Activated CD4-positive, CD25-positive, alpha-beta regulatory T cell (primary cell): ENCODE measurements at regions not wholly inside any gene's neighbourhood (a gene's known extent, or its start where the extent isn't known, plus 50 kb on each side); places are given as distances from the start of the nearest gene placed in this dataset.
"Not testable (repeated sequence)": the region's sequence is repeated elsewhere in the genome, so short reads cannot be mapped to it uniquely, and the experiment has no call there.

Source experiments
- DNase-seq, 4 experiments: peaks; one replicate each; lab custom pipeline; 2025; lab: John Stamatoyannopoulos, UW

DNA sequence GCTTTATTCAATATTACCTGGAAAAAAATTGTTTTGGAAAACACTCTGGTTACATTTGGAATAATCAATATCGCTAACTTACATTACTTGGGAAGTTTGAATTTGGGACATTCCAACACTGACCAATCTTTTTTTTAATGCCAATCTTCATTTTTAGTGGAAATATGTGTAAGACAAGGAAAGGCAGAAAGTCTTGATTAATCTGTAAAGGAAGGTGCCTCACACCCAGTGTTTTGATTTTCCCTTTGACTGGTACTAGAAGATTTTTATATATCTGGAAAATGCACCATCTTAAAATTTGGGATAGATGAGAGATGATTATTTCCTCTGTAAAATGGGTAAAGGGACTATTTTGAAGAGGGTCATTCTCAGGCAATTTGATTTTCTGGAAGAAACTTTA is 879.2 kb upstream of the ZEB2 start:
- DNase-seq = no peak

DNA sequence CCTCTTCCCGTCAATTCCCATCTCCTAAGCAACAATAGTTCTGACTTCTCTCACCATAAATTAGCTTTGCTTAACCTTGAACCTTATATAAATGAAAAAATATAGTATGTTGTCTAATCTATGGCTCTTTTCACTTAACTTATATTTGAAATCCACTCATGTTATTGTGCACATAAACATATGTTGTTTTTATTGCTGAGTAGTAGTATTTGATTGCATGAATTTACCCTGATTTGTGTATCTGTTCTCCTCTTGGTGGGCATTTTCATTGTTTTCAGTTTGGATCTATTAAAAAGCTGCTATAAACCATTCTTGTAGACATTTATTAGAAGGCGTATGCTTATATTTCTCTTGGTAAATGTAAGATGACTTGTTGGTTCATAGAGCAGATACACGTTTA is 874.3 kb upstream of the ZEB2 start:
- DNase-seq = no peak

DNA sequence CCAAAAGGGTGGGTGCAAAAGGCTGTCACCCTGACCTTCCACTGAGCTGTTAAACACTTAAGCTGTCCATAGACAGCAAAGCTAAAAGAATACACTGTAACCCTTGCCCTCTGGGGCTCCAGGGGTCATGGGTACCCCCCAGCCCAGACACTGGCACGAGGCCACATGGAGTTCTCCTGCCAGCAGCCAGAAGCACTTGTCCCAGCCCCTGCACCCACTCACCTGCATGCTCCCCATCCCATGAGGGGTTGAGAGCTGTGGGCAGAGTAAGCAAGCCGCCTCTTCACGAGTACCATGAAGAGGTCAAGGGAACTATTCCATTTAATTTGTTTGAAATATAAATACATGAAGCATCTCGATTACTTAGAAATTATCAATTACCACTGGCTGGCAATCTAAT is 867.1 kb upstream of the ZEB2 start:
- no peak for DNase-seq

DNA sequence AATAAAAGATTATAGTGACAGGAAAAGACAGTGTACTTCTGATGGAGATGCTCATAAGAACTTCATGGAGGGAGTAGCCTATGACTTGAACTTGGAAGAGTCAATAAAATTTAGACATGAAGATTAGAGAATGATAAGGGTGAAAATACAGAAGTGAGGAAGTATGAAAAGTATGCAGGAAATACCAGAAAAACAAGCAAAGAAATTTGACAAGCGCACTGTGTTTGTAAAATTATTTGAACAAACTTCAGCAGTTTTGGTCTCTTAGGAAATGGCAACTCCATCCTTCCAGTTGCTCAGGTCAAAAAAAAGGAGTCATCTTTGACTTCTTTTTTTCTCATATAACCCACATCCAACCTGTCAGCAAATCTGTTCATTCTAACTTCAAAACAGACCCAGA is 864.0 kb upstream of the ZEB2 start:
- DNase-seq = no peak

DNA sequence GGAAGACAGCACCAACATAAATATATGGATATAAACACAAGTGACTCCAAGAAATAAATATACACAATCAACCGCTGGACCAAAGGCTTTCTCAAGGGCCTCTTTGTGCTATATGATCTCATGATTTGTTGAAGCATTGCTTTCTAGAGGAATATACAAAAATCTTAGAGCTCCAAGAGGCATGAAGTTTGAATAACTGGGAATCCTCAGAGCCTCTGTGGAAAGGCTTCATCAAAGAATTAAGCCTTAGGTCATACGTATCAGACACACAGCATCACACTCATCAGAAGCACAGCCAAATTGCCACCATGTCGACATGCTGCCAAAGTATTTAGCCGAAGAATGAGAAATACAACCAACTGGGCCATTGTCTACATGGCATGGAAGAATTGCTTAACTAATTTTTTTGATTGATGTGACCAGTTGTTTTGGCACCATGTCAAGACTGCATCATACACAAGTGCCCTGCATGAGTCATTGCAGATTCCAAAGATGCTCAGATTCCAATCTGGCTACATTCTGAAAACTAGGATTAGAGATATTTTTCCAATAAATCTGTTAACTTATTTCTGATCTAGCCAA is 860.6 kb upstream of the ZEB2 start:
- DNase-seq = no peak

DNA sequence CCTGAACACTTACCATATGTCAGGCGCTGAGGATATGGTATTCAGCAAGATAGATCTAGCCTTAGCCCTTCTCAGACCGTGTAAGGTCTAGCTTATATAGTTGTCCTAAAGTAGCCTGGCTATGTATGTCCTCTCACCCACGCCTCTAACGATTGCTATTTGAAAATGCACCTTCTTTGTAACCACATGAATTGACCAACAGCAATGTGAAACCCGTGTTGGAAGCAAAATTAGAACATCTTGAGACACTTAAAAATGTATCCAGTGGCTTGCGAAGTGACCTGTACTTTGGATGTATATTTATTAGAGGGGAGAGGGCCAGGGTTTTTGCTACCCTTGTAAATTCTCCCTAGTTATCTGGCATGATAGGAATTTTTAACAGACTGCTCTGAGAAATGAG is 860.0 kb upstream of the ZEB2 start:
- no peak for DNase-seq

DNA sequence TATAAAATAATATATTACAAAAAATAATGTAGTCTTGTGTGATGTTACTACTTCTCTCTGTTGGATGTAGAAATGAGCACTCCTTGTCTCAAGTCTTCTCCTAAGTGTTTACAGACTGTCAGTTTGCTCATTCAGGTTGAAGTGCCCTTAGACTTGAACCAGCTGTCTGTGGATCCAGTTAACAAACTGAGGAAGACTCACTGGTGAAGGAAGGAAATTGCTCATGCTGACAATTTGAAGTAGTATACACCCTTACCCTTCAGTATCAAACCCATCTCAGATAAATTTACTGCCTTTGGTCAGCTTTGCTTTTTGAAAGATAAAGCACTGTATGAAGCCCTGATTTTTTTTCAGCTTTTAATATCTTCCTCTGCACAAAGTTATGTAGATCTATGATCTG is 854.2 kb upstream of the ZEB2 start:
- no peak for DNase-seq

DNA sequence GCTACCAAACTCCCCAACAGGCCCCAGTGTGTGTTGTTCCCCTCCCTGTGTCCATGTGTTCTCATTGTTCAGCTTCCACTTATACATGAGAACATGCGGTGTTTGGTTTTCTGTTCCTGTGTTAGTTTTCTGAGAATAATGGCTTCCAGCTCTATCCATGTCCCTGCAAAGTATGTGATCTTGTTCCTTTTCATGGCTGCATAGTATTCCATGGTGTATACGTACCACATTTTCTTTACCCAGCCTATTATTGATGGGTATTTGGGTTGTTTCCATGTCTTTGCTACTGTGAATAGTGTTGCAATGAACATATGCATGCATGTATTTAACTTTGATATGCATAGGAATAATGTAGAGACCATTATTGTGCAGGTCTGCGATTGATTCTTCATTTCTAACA is 847.4 kb upstream of the ZEB2 start:
- DNase-seq = not testable (repeated sequence)

DNA sequence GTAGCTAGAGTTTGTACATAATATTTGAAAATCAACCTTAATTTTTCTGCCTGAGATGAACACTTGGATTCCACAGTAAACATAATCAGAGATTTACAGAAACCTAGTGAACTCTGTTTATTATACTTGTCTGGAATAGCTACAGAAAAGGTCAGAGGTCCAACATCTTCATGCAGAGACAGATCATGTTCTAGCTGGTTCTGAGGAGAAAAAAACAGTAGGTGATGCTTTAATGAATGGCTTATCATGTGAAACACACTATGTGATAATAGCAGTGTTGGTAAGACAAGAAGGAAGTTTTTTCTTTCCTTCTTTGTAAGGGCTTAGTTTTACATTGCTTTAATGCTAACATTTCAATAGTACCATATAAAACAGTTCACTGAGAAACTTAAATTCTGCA is 846.4 kb upstream of the ZEB2 start:
- DNase-seq = no peak

DNA sequence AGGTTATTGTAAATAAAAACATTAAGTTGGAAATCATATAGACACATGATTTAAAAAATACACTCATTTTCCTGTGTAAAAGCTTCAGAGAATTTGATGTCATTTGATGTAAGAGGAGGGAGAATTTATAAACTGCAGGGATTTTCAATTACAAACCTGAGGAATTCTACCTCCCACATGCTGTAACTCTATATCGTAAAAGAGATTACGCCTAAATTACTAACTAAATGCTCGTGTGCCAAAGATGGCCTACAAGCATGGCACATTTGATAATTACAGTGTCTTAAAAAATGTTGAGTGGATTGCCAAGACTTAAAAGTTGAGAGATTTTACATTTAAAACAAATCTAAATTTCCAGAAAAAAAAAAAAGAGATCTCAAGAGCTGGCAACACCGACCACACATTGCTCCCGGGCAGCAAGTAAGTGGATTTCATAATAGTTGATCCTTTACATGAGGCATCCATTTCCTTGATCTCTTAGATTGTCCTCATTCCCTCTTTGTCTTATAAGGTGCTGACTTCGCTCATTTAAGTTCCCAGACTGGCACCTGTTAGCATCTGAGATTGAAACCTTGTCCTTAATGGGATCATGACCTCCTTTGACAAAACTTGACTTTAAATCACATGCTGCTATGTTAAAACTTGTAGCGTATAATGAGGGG is 840.3 kb upstream of the ZEB2 start:
- no peak for DNase-seq

DNA sequence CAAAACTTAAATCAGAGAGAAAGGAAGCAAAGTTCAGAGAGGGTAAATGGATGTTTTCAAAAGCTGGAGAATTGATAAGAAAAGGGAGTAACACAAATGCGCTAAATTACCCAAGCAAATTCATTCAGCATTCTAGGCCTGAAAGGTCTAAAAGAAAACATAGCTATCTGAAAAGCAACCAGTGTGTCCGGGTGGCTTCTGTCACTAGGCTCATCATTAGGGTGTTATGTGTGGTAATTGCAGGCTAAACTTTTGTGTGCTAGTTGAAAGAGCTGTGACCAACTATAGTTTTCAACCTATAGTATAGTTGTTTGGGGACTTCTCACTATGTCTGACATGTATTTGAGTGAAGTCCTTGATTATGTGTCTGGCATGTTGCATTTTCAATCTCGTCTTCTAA is 839.6 kb upstream of the ZEB2 start:
- DNase-seq = no peak

DNA sequence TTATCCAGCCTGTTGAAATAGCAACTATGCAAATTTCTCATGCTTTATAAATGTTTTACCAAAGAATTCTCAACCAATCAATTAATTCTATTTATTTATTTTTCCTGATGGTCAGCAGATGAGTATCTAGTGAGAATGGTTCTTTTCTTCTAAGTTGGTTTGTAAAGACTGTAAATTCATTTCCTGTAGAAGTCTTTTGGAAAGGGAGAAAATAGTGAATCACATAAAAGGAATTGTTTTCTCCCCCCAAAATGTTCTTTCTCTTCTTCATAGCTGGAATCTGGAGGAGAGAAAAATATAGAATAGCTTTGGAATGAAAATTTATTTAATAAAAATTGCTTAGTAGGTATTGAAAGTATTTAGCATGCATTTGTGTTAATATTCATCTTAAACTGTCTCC is 836.1 kb upstream of the ZEB2 start:
- DNase-seq = no peak

DNA sequence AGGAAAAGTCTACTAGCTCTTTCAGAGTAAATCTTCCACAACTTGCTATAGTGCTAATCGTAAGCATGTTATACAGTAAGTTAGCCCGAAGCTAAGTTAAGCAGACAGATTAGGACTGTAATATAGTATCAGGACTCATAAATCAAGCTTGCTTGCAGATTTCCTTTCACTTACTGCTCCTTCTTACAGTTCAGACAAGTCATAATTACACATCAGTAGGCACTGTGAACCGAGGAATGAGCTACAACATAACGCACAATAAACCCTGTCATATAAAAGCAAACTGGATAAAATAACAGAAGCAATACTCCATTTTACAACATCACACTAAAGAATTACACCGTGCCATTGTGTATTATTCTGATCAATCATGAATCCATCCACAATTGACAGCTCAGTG is 832.6 kb upstream of the ZEB2 start:
- DNase-seq = no peak

DNA sequence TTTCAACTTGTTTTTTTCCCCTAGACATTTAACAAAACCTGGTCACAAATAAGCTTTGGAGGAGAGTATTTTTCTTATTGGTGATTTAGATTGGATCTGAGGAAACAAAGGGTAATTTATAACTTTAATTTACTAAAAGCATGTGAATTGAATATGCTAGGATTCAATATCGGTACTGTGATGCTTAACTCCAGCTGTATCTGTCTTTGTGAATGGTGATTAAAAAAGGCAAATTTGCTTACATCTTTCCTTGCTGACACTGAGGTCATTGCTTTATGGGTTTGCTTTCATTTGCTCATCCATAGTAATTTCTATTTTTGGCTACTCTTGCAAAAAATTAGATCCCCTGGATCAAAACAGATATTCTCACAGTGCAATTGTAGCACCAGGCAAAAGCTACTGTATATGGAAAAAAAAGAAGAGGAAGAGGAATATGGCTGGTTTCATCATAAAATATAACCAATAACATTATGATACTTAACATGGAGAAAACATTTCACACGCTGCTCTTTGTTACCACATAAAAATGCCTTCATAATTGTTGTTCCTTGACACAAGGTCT is 832.0 kb upstream of the ZEB2 start:
- no peak for DNase-seq

DNA sequence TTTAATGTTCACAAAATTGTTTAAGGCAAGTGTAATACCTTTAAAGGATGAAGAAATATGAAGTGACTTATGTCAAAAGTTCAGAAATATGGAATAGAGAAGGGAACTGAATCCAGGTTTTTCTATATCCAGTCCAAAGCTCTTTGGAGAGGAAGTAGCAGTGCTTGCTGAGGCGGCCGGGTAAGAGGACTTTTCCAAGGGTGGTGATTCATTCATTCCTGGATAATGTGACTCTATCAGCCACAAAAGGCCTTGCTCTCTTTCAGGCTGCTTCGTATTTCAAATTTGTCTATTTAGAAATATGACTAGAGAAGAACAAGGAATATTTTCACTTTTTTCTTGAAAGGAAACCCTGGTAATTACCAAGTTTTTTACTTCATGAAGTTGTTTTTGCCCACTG is 830.1 kb upstream of the ZEB2 start:
- no peak for DNase-seq

DNA sequence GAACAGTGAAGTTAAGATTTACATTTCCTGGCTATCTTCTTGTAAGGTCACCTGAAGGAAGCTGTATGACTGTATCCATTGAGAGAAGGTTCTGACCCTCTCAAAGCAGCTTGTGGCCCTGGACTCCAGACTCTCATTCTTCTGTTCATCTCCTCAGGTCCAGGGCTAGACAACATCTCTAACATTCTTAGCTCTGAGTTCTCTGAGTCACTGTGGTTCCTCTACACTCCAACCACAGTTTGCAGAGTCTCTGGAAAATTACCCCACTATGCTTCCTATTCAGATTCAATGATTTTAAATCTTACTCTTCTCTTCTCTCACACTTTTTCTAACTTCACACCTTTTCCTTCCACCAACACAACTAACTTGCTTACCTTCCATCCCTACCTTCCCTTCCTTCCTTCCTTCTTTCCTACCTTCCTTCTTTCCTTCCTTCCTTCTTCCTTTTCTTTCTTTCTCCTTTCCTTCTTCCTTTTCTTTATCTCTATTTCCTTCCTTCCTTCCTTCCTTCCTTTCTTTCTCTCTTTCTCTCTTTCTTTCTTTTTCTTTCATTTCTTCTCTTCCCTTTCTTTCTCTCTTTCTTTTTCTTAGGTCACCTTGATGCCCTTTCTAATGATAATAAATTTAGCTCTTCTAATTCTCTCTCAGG is 824.3 kb upstream of the ZEB2 start:
- no peak for DNase-seq

DNA sequence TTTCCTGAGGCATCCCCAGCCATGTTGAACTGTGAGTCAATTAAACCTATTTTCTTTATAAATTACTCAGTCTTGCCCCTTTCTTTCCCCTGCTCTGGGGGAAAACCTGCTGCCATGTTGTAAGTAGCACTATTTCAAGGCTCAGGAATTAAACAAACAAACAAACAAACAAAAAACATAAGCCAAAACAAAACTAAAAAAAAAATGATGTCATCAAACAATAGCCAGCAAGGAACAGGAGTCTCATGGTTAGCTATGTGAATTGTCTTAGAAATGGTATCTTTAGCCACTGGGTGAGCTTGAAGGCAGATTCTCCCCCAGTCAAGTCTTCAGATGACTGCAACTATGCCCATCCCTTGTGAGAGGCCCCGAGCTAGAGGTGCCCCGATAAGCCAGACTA is 823.4 kb upstream of the ZEB2 start:
- no peak for DNase-seq

DNA sequence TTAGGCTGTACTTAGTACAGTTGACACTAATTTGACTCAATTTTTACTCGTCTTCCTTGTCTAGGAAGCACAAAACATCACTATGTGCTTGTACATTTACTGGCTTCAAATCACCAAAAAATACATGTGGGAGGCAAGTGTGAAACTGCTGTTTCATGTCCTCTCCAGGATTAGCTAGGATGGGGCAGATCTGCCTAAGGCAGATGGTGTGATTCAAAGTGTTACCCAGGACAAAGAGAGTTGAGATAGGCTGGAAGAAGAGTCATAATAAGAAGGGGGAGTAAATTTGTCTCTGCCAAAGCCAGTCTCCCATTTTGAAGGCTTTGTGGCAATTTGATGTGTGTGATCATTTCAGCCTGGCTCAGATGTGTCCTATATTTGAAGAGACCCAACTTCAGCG is 821.6 kb upstream of the ZEB2 start:
- DNase-seq = no peak

DNA sequence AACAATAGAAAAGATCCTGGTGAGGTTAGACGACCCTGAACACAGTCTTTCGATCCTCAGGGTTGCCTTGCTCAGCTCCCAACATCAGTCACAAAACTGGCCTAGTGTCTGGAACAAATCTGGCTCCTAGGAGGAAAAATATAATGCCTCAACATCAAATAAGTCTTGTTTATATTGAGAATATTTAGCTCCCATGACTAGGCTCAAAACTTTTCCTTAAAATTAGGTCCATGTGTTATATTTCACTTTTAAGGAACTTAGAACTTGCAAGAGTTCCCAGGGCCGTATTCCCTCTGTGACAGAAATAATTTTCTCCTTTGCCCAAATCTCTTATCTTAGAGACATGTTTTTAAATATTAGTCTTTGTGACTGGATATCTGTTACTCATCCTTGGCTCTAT is 819.7 kb upstream of the ZEB2 start:
- DNase-seq = no peak

DNA sequence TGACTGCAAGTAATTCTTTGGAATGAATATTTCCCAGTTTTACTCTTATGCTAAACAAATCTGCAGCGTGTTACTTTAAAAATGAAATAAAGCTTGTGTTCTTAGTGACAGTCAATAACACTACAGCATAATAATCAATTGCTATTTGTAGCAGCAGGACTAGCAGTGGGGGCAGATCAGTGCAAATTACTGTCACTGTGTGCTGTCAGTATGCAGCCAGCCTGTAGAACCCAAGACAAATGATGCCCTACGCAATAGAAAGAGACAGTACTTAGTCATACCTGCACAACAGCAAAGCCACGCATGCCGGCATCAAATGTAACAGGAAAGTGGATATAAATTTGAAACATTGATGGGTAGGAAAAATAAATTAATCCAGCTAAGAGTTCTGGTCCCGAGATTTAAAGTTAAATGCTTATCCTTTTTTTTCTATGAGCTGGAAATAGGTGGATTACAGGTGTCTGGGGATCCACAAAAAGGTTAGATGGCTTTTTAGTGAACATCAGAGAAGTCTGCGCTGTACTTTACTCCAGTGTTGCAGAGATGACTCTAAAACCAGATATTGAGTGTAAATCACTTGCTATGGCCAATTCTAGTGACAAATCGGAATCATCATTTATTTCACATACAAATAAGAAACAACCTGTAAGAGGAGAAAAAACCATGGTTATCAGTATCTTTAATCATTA is 812.4 kb upstream of the ZEB2 start:
- DNase-seq = no peak

DNA sequence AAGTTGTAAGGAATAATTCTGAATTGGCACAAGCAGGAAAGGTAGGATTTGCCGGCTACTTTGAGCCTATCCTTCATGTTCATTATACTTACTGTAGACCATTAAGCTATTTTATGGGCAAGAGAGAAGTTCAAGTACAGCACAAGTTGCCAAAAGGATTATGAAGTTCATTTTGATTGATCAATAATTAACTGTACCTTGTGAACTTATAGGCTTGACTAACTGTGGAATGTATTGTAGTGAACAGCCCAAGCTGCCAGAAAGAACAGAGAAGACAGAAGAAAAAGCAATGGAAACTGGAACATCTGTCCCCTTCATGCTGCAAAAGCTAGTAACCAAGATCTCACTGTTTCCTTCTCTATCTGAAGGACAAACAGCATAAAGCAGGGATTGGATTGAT is 810.1 kb upstream of the ZEB2 start:
- no peak for DNase-seq

DNA sequence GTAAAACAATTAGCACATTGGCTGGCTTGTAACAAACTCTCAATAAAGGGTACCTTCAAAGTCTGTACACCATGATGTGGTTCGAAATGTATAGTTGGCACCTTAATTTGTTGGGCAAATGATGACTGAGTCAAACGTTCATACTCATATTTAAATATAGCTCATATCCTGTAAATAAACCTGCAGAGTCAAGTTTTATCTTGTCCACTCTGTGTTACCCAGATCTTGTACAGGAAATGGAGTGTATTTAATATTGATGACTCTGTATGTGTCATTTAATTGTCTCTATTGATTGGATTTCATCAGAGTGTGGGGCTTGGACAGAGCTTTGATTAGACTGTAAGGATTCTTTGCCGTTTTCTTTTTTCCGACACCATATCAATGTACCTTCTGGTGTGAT is 805.6 kb upstream of the ZEB2 start:
- no peak for DNase-seq

DNA sequence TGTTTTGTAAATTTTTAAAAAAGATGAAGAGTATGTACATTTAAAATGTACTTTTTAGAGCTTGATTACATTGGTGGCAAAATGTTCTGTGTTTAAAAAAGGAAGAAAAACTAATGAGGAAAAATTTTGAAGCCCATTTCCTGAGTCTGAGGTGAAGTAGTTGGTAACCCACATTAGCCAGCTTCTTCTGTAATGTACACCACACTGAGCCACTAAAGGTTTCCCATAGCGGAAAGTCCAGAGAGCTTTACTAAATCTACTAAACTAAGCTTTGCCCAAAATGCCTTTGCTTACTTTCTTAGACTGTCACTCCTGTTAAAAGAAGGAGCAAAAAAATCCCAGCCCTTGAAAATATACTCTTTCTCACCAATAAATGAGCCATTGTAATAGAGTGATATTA is 804.8 kb upstream of the ZEB2 start:
- DNase-seq = no peak
